DOHH2 (cell line): ENCODE measurements at regions not wholly inside any gene's neighbourhood (a gene's known extent, or its start where the extent isn't known, plus 50 kb on each side); places are given as distances from the start of the nearest gene placed in this dataset.
"Not testable (repeated sequence)": the region's sequence is repeated elsewhere in the genome, so short reads cannot be mapped to it uniquely, and the experiment has no call there.

ENCODE experiments used
- H3F3A ChIP-seq: fragments of 200-600 bp; sonication (generic), shearing (Covaris generic); 2 replicates; pipeline ENCODE4 v1.6.0; 2016; ENCODE audit warnings: antibody characterized with exemption, mild to moderate bottlenecking; ENCODE audit not compliant: control insufficient read depth, insufficient read depth
- H3K27ac ChIP-seq: fragments of 200-600 bp; sonication (generic); 2 replicates; pipeline ENCODE4 v1.5.1; 2014; ENCODE audit warnings: low read depth, mild to moderate bottlenecking, low read length, moderate library complexity
- H3K27me3 ChIP-seq: fragments of 200-600 bp; sonication (generic); 2 replicates; pipeline ENCODE4 v1.6.1; 2014; ENCODE audit warnings: mild to moderate bottlenecking, low read length, mixed read lengths; ENCODE audit not compliant: control insufficient read depth
- H3K36me3 ChIP-seq: fragments of 200-600 bp; sonication (generic); 2 replicates; pipeline ENCODE4 v1.6.1; 2014; ENCODE audit warnings: mild to moderate bottlenecking, low read length, moderate library complexity, mixed read lengths; ENCODE audit not compliant: control insufficient read depth
- H3K4me1 ChIP-seq: fragments of 200-600 bp; sonication (generic); 2 replicates; pipeline ENCODE4 v1.6.1; 2014; ENCODE audit warnings: mild to moderate bottlenecking, low read length, mixed read lengths; ENCODE audit not compliant: control insufficient read depth
- H3K4me2 ChIP-seq: fragments of 200-600 bp; sonication (generic); 2 replicates; pipeline ENCODE4 v1.6.0; 2014; ENCODE audit warnings: mild to moderate bottlenecking, low read length, moderate library complexity
- H3K4me3 ChIP-seq: fragments of 200-600 bp; sonication (generic); 2 replicates; pipeline ENCODE4 v1.5.1; 2014; ENCODE audit warnings: mild to moderate bottlenecking, low read length, mixed read lengths
- H3K79me2 ChIP-seq: fragments of 200-600 bp; sonication (generic); 2 replicates; pipeline ENCODE4 v1.6.1; 2014; ENCODE audit warnings: mild to moderate bottlenecking, low read length, mixed read lengths; ENCODE audit not compliant: control insufficient read depth
- H3K9me2 ChIP-seq: fragments of 200-600 bp; sonication (generic); replicated peaks from 2 replicates; pipeline ENCODE4 v1.6.1; 2014; ENCODE audit warnings: mild to moderate bottlenecking, low read length, mixed read lengths; ENCODE audit not compliant: control insufficient read depth
- H3K9me3 ChIP-seq: fragments of 200-600 bp; sonication (generic); 2 replicates; pipeline ENCODE4 v1.6.1; 2014; ENCODE audit warnings: antibody characterized with exemption, low read length, mixed read lengths; ENCODE audit not compliant: control insufficient read depth, insufficient read depth
- H4K20me1 ChIP-seq: fragments of 200-600 bp; sonication (generic); 2 replicates; pipeline ENCODE4 v1.6.0; 2014; ENCODE audit warnings: low read depth, mild to moderate bottlenecking, antibody characterized with exemption, low read length, moderate library complexity; ENCODE audit not compliant: control insufficient read depth, insufficient read depth
- CTCF ChIP-seq: fragments of 200-600 bp; sonication (generic); IDR thresholded peaks from one replicate; pipeline ENCODE4 v1.5.1; 2014; ENCODE audit warnings: antibody characterized with exemption, mild to moderate bottlenecking, low read depth, low read length; ENCODE audit not compliant: poor library complexity, severe bottlenecking
- EZH2phosphoT487 ChIP-seq: fragments of 200-600 bp; sonication (generic); IDR thresholded peaks from 2 replicates; pipeline ENCODE4 v1.6.1; 2017; ENCODE audit warnings: borderline replicate concordance, mild to moderate bottlenecking, antibody characterized with exemption, low read length, moderate library complexity, mixed read lengths

- no peaks in the 10 kb centered on the region for H3K9me3 ChIP-seq
- H3K4me3 ChIP-seq = no peak overlapping the region
- no peaks in the 10 kb centered on the region for H3K4me1 ChIP-seq
- H3K27ac ChIP-seq = no peak overlapping the region
- H3K27me3 ChIP-seq = peaks cover 8% of the 10 kb centered on the region
- no peaks in the 10 kb centered on the region for H3K9me2 ChIP-seq
- TF ChIP-seq EZH2phosphoT487 (no peak), CTCF (no peak)
- no peaks in the 10 kb centered on the region for H3K79me2 ChIP-seq
- no peaks in the 10 kb centered on the region for H3K36me3 ChIP-seq
- no peaks in the 10 kb centered on the region for H4K20me1 ChIP-seq
- H3K4me2 ChIP-seq = no peak overlapping the region
- no peaks in the 10 kb centered on the region for H3F3A ChIP-seq
These were observed 171.8 kb upstream of the PWP1 start for GRCh38 chr12:107513636-107514400.

GRCh38 chr12:107514887-107515445 is 170.6 kb upstream of the PWP1 start:
- H4K20me1 ChIP-seq = no peaks in the 10 kb centered on the region
- H3K4me2 ChIP-seq = no peak overlapping the region
- H3F3A ChIP-seq = no peaks in the 10 kb centered on the region
- H3K27me3 ChIP-seq = peaks cover 13% of the 10 kb centered on the region
- H3K27ac ChIP-seq = no peak overlapping the region
- H3K79me2 ChIP-seq = no peaks in the 10 kb centered on the region
- H3K36me3 ChIP-seq = no peaks in the 10 kb centered on the region
- TF ChIP-seq EZH2phosphoT487 (no peak), CTCF (no peak)
- no peak overlapping the region for H3K4me3 ChIP-seq
- H3K4me1 ChIP-seq = no peaks in the 10 kb centered on the region
- H3K9me3 ChIP-seq = no peaks in the 10 kb centered on the region
- no peaks in the 10 kb centered on the region for H3K9me2 ChIP-seq

GRCh38 chr12:107515446-107515958 is 170.1 kb upstream of the PWP1 start:
- Histone ChIP-seq H4K20me1 (no peaks in the 10 kb centered on the region), H3F3A (no peaks in the 10 kb centered on the region), H3K4me2 (no peak overlapping the region), H3K36me3 (no peaks in the 10 kb centered on the region), H3K27ac (no peak overlapping the region), H3K79me2 (no peaks in the 10 kb centered on the region), H3K27me3 (peaks cover 16% of the 10 kb centered on the region), H3K4me3 (no peak overlapping the region), H3K9me2 (no peaks in the 10 kb centered on the region), H3K9me3 (no peaks in the 10 kb centered on the region), H3K4me1 (no peaks in the 10 kb centered on the region)
- TF ChIP-seq CTCF (no peak), EZH2phosphoT487 (no peak)

GRCh38 chr12:107517816-107518215 is 167.8 kb upstream of the PWP1 start:
- not testable (repeated sequence) for H4K20me1 ChIP-seq, H3K36me3 ChIP-seq, H3K27ac ChIP-seq, H3K27me3 ChIP-seq, H3K9me2 ChIP-seq, H3K79me2 ChIP-seq, H3K4me1 ChIP-seq, H3K4me3 ChIP-seq, H3K9me3 ChIP-seq, H3F3A ChIP-seq, H3K4me2 ChIP-seq
